ENCODE measurements at regions not wholly inside any gene's neighbourhood (a gene's known extent, or its start where the extent isn't known, plus 50 kb on each side); places are given as distances from the start of the nearest gene placed in this dataset.

DNA sequence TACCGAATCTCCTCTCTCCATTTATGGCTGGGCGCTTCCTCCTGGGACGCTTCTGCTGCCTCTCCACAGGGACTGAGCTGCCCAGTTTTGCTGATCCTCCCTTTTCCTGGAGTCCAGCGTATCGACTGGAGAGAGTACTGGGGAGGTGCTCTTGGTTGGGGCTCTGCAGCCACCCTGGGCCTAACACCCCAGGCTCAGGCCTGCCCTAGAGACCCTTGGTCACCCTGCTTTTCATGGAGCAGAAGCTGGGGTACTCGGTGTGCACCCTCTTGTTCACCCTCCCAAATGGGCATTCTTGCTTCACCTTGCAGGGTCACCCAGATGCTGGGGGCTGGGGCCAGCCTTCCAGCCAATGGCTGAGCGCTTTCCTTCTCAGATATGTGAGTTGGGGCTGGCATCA, 88.8 kb upstream of the RET start:
- TF ChIP-seq, protein P1, sequence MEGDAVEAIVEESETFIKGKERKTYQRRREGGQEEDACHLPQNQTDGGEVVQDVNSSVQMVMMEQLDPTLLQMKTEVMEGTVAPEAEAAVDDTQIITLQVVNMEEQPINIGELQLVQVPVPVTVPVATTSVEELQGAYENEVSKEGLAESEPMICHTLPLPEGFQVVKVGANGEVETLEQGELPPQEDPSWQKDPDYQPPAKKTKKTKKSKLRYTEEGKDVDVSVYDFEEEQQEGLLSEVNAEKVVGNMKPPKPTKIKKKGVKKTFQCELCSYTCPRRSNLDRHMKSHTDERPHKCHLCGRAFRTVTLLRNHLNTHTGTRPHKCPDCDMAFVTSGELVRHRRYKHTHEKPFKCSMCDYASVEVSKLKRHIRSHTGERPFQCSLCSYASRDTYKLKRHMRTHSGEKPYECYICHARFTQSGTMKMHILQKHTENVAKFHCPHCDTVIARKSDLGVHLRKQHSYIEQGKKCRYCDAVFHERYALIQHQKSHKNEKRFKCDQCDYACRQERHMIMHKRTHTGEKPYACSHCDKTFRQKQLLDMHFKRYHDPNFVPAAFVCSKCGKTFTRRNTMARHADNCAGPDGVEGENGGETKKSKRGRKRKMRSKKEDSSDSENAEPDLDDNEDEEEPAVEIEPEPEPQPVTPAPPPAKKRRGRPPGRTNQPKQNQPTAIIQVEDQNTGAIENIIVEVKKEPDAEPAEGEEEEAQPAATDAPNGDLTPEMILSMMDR (IDR thresholded peaks at IDR 0.05; ENCODE audit: control insufficient read depth, insufficient read depth, low read depth, low read length, missing control alignments): no peak
- DNase-seq (ENCODE audit: low read depth): no peak
- no peak overlapping the region for H3K4me3 ChIP-seq (ENCODE audit: control insufficient read depth, low read depth, low read length)

DNA sequence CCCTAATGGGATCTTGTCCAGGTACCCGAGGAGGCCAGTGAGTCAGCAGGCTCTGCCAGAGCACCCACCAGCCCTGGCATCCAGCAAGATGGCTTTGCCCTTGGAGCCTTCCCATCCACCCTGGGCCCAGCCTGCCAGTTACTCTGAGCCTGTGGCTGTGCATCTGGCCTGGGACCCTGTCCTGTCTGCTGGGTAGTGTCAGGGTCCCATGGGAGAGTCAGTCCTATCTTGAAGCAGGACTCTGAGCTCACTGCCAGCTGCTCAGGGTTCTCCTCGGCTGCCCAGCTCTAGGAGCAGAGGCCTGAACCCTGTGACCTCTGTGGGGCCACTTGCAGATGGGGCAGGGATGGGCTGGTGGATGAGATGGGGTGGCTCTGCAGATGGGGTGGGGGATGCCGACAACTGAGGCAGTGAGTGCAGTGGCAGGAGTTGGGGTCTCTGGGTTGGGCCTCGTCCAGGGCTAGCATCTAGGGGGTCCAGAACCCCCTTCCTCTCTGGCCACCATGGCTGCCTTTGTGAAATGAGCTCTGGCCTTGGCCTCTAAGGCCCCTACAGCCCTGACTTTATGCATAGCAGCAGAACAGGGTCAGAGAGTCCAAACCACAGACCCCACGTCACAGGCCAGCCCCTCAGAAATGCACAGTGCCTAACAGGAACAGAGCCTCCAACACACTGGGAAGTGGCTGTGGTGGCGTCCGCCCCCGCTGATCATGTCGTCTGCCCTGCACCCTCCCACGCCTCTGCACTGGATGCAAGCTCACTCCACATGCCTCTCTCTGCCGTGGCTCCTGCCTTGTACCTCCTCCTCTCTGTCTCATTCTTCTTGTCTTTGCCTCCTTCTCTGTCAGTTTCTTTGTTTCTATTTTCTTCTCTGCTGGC, 88.1 kb upstream of the RET start:
- H3K4me3 ChIP-seq (ENCODE audit: control insufficient read depth, low read depth, low read length): no peak overlapping the region
- TF ChIP-seq, protein P1 (IDR thresholded peaks at IDR 0.05; ENCODE audit: control insufficient read depth, insufficient read depth, low read depth, low read length, missing control alignments): no peak
- no peak for DNase-seq (ENCODE audit: low read depth)

DNA sequence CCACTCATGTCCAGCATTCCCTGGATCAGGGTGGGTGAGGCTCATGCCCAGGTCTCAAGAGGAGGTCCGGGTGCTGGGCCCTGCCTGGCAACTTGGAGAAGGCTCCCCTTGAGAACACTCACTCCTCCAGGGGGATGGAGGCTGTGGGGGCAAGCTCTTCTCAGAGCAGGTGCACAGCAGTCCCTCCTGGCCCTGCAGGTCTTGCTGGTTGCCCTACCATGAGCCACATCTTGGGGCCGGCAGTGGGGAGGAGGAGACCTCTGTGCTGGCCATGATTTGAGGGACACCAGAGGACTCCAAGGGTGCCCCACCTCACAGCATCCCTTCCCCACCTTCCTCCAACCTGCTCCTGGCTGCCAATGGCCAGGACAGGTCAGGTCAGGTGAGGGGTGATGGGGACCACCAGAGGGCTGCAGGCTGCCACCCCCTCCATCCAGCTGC, 87.4 kb upstream of the RET start:
- DNase-seq (ENCODE audit: low read depth): no peak
- no peak overlapping the region for H3K4me3 ChIP-seq (ENCODE audit: control insufficient read depth, low read depth, low read length)
- TF ChIP-seq, protein P1 (IDR thresholded peaks at IDR 0.05; ENCODE audit: control insufficient read depth, insufficient read depth, low read depth, low read length, missing control alignments): no peak

DNA sequence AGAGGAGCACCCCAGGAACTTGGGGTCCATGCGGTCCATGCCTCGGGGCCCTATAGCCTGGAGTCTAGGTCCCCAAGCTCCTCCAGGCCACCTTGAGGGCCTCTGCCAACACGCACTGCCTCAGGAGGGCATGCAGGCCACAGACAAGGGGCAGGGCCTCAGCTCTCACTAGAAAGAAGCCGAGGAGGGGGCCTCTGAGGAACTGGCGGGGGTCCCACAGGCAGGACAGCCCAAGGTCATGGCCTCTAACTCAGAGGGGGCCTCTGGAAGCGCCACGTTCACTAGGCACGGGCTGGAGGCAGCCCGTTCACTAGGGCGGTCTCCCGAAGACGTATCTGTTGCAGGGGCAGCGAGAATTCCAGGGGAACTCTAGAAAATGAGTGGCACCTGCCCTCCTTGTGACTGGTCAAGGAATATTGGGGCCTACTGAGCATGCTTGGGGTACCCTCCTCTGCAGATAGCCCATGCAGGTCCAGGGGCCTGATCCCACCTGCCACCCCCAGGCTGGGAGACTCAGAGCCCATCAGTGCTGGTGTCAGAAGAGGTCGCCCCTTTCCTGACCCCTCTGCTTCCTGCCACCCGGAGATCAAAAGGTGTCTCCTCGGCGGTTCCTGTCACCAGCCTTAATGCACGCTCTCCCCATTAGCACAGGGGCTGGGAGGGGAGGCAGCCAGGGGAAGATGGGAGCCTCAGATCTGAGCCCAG, 86.7 kb upstream of the RET start:
- no peak for DNase-seq (ENCODE audit: low read depth)
- no peak overlapping the region for H3K4me3 ChIP-seq (ENCODE audit: control insufficient read depth, low read depth, low read length)
- TF ChIP-seq, protein P1 (IDR thresholded peaks at IDR 0.05; ENCODE audit: control insufficient read depth, insufficient read depth, low read depth, low read length, missing control alignments): no peak

- H3K4me3 ChIP-seq (ENCODE audit: control insufficient read depth, low read depth, low read length): no peak overlapping the region
- no peak for DNase-seq (ENCODE audit: low read depth)
- TF ChIP-seq, protein P1 (IDR thresholded peaks at IDR 0.05; ENCODE audit: control insufficient read depth, insufficient read depth, low read depth, low read length, missing control alignments): no peak
Observed at GRCh38 chr10:42990721-42991441, 86.0 kb upstream of the RET start.

DNA sequence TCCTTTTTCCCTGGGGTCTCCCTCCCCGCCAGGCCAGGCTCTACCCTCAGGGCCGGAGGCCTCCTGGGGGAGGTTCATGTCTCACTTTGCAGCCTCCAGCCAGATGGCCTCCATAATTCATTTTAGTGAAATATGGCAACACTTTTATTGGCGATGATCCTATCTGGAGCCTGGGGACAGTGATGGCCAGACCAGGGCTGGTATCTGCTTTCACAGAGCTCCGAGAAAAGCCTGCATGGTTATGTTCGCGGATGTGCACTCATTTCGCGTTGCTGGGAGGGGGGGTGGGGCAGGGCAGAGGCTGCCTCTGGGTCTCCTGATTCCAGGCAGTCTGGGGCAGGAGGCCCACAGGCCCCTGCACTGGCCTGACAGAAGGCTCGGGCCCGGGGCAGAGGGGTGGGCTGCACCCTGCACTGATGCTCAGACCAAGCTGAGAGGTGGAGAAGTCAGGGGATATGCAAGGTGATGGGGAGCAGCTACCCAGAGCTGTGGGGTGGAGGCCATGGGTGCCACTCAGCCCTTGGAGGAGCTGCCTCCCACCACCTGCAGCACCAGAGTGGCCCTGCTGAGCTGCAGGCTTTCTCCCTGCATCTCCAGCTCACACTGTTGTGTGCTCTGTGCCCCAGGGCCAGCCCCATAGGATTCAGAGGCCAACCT, 85.3 kb upstream of the RET start:
- no peak for DNase-seq (ENCODE audit: low read depth)
- H3K4me3 ChIP-seq (ENCODE audit: control insufficient read depth, low read depth, low read length): no peak overlapping the region
- TF ChIP-seq, protein P1 (IDR thresholded peaks at IDR 0.05; ENCODE audit: control insufficient read depth, insufficient read depth, low read depth, low read length, missing control alignments): no peak
